GM23338 (cell line): ENCODE measurements at regions not wholly inside any gene's neighbourhood (a gene's known extent, or its start where the extent isn't known, plus 50 kb on each side); places are given as distances from the start of the nearest gene placed in this dataset.

ENCODE experiments used
- ATAC-seq: fragments of 200-7000 bp; cut with Tn5 transposase; 3 replicates; pipeline ENCODE4 v1.9.1; 2020
- DNase-seq: peaks from one replicate; pipeline ENCODE4 v3.0.0-alpha.2; 2015; ENCODE audit warnings: low spot score
- H2AFZ ChIP-seq: fragments of 200-600 bp; sonication (generic); 2 replicates; pipeline ENCODE4 v1.8.0; 2016; ENCODE audit warnings: antibody characterized with exemption, mild to moderate bottlenecking, moderate library complexity
- H3F3A ChIP-seq: fragments of 200-600 bp; sonication (generic); replicated peaks from 2 replicates; pipeline ENCODE4 v1.8.0; 2017; ENCODE audit warnings: antibody characterized with exemption, mixed run types, low read depth
- H3K27ac ChIP-seq: fragments of 200-600 bp; sonication (generic); 2 replicates; pipeline ENCODE4 v1.6.1; 2016; ENCODE audit warnings: low read depth
- H3K27me3 ChIP-seq: fragments of 200-600 bp; sonication (generic); 2 replicates; pipeline ENCODE4 v1.8.0; 2016; ENCODE audit warnings: mild to moderate bottlenecking, mixed run types, moderate library complexity; ENCODE audit not compliant: insufficient read depth
- H3K36me3 ChIP-seq: fragments of 200-600 bp; sonication (generic); 2 replicates; pipeline ENCODE4 v1.8.0; 2016; ENCODE audit warnings: mild to moderate bottlenecking; ENCODE audit not compliant: insufficient read depth
- H3K4me1 ChIP-seq: fragments of 200-600 bp; sonication (generic); 2 replicates; pipeline ENCODE4 v1.8.0; 2016; ENCODE audit warnings: mild to moderate bottlenecking, moderate library complexity; ENCODE audit not compliant: insufficient read depth
- H3K4me2 ChIP-seq: fragments of 200-600 bp; sonication (generic); 2 replicates; pipeline ENCODE4 v1.7.1; 2017; ENCODE audit warnings: mixed run types
- H3K4me3 ChIP-seq: fragments of 200-600 bp; sonication (generic); 2 replicates; pipeline ENCODE4 v1.6.1; 2016; ENCODE audit warnings: mixed run types
- H3K79me2 ChIP-seq: fragments of 200-600 bp; sonication (generic); replicated peaks from 2 replicates; pipeline ENCODE4 v1.8.0; 2017; ENCODE audit warnings: mild to moderate bottlenecking; ENCODE audit not compliant: insufficient read depth
- H3K9me2 ChIP-seq: fragments of 200-600 bp; sonication (generic); 2 replicates; pipeline ENCODE4 v1.8.0; 2017; ENCODE audit not compliant: insufficient read depth
- H4K20me1 ChIP-seq: fragments of 200-600 bp; sonication (generic); replicated peaks from 2 replicates; pipeline ENCODE4 v1.8.0; 2017; ENCODE audit warnings: mild to moderate bottlenecking; ENCODE audit not compliant: insufficient read depth
- H3K27ac Mint-ChIP-seq: 2 replicates; pipeline ENCODE4 v1.8.0; 2020; ENCODE audit warnings: inconsistent platforms, mild to moderate bottlenecking, moderate library complexity, mixed read lengths
- H3K27me3 Mint-ChIP-seq: 3 replicates; pipeline ENCODE4 v1.8.0; 2022; ENCODE audit warnings: low read depth, mild to moderate bottlenecking, moderate library complexity, mixed read lengths, inconsistent platforms; ENCODE audit not compliant: insufficient read depth, poor library complexity
- H3K36me3 Mint-ChIP-seq: 3 replicates; pipeline ENCODE4 v1.8.0; 2021; ENCODE audit warnings: low read depth, mild to moderate bottlenecking, inconsistent platforms, moderate library complexity, mixed read lengths
- H3K4me1 Mint-ChIP-seq: 3 replicates; pipeline ENCODE4 v1.8.0; 2020; ENCODE audit warnings: mild to moderate bottlenecking, inconsistent platforms, mixed read lengths
- H3K4me3 Mint-ChIP-seq: 3 replicates; pipeline ENCODE4 v1.8.0; 2021; ENCODE audit warnings: moderate library complexity, mild to moderate bottlenecking, inconsistent platforms, mixed read lengths
- H3K9me3 Mint-ChIP-seq: 3 replicates; pipeline ENCODE4 v1.8.0; 2020; ENCODE audit warnings: moderate library complexity, mild to moderate bottlenecking, inconsistent platforms, mixed read lengths
- CREB1 ChIP-seq: fragments of 250-450 bp; sonication (Bioruptor Pico); IDR thresholded peaks from 2 replicates; pipeline ENCODE4 v1.5.0; 2020; ENCODE audit warnings: low read depth, mild to moderate bottlenecking, moderate library complexity
- ETS1 ChIP-seq: IDR thresholded peaks from 2 replicates; pipeline ENCODE4 v1.6.1; 2016; ENCODE audit warnings: antibody characterized with exemption
- EZH2 ChIP-seq: fragments of 200-600 bp; sonication (generic); IDR thresholded peaks from one replicate; pipeline ENCODE4 v1.8.0; 2017; ENCODE audit warnings: antibody characterized with exemption, mild to moderate bottlenecking, low read depth; ENCODE audit not compliant: unreplicated experiment
- EZH2phosphoT487 ChIP-seq: fragments of 200-600 bp; sonication (generic); IDR thresholded peaks from one replicate; pipeline ENCODE4 v1.8.1; 2018; ENCODE audit warnings: antibody characterized with exemption; ENCODE audit not compliant: unreplicated experiment
- JUNB ChIP-seq: IDR thresholded peaks from one replicate; pipeline ENCODE4 v1.6.1; 2016; ENCODE audit warnings: antibody characterized with exemption; ENCODE audit not compliant: unreplicated experiment
- NANOG ChIP-seq: IDR thresholded peaks from 2 replicates; pipeline ENCODE4 v1.6.1; 2016; ENCODE audit warnings: antibody characterized with exemption, borderline replicate concordance
- POLR2AphosphoS5 ChIP-seq: IDR thresholded peaks from 2 replicates; pipeline ENCODE4 v1.6.1; 2016; ENCODE audit warnings: antibody characterized with exemption, low read depth
- STAT1 ChIP-seq: IDR thresholded peaks from one replicate; pipeline ENCODE4 v1.6.1; 2016; ENCODE audit warnings: antibody characterized with exemption; ENCODE audit not compliant: unreplicated experiment
- ZNF114 ChIP-seq: fragments of 250-450 bp; sonication (Bioruptor Pico); IDR thresholded peaks from 2 replicates; pipeline ENCODE4 v1.5.0; 2020; ENCODE audit warnings: mild to moderate bottlenecking, moderate library complexity
- ZNF331 ChIP-seq: fragments of 250-450 bp; sonication (Bioruptor Pico); IDR thresholded peaks from 2 replicates; pipeline ENCODE4 v1.5.0; 2020; ENCODE audit warnings: low read depth, mild to moderate bottlenecking, moderate library complexity
- TF ChIP-seq, protein P1 (sequence below): fragments of 250-450 bp; sonication (Bioruptor Pico); IDR thresholded peaks from 2 replicates; pipeline ENCODE4 v1.5.0; 2020; ENCODE audit warnings: mild to moderate bottlenecking, moderate library complexity
- TF ChIP-seq, protein P2 (sequence below), 2 experiments: fragments of 200-600 bp in 1 of 2; sonication (generic) in 1 of 2; conservative IDR thresholded peaks; 2 replicates each; pipeline versions ENCODE4 v1.5.1 to v1.6.1; 2016 to 2017; ENCODE audit warnings: antibody characterized with exemption in 2 of 2, low read depth in 2 of 2, mild to moderate bottlenecking in 2 of 2, moderate library complexity in 1 of 2
- TF ChIP-seq, protein P3 (sequence below): IDR thresholded peaks from one replicate; pipeline ENCODE4 v1.6.1; 2018; ENCODE audit warnings: antibody characterized with exemption; ENCODE audit not compliant: unreplicated experiment

DNA sequence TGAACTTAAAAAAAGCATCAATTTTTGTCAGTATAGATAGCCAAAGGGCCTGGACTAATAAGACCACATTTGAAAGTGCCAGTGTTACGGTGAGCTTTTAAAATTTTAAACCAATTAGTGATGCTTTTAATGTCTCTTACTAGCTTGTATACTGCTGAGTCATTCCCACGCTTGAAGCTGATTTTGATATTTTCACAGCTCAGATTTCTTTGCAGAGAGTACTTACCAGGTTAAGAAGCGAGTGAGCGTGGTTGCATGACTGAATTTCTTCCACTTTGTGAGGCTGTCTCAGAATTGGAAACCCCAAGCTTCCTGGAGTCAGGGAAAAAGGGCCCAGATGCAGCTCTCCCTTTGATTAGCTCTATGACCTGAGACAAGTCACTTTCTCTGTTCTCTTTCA, 74.5 kb upstream of the NBEA start:
- no peaks in the 10 kb centered on the region for H3K36me3 ChIP-seq
- H2AFZ ChIP-seq = peak overlapping the region; percentile 57; the same call in 1 of the 2 replicates
- H3F3A ChIP-seq = no peaks in the 10 kb centered on the region
- H3K9me3 Mint-ChIP-seq = no peaks in the 10 kb centered on the region
- no peaks in the 10 kb centered on the region for H3K79me2 ChIP-seq
- peaks cover 30% of the 10 kb centered on the region for H3K4me1 Mint-ChIP-seq
- H3K27ac Mint-ChIP-seq = peak overlapping the region; percentile 57; the same call in 1 of the 2 replicates
- DNase-seq = no peak
- H3K4me3 ChIP-seq = no peak overlapping the region
- H3K9me2 ChIP-seq = peaks cover 9% of the 10 kb centered on the region
- H4K20me1 ChIP-seq = no peaks in the 10 kb centered on the region
- no peak for ATAC-seq
- H3K27me3 ChIP-seq = no peaks in the 10 kb centered on the region
- TF ChIP-seq, protein P1, sequence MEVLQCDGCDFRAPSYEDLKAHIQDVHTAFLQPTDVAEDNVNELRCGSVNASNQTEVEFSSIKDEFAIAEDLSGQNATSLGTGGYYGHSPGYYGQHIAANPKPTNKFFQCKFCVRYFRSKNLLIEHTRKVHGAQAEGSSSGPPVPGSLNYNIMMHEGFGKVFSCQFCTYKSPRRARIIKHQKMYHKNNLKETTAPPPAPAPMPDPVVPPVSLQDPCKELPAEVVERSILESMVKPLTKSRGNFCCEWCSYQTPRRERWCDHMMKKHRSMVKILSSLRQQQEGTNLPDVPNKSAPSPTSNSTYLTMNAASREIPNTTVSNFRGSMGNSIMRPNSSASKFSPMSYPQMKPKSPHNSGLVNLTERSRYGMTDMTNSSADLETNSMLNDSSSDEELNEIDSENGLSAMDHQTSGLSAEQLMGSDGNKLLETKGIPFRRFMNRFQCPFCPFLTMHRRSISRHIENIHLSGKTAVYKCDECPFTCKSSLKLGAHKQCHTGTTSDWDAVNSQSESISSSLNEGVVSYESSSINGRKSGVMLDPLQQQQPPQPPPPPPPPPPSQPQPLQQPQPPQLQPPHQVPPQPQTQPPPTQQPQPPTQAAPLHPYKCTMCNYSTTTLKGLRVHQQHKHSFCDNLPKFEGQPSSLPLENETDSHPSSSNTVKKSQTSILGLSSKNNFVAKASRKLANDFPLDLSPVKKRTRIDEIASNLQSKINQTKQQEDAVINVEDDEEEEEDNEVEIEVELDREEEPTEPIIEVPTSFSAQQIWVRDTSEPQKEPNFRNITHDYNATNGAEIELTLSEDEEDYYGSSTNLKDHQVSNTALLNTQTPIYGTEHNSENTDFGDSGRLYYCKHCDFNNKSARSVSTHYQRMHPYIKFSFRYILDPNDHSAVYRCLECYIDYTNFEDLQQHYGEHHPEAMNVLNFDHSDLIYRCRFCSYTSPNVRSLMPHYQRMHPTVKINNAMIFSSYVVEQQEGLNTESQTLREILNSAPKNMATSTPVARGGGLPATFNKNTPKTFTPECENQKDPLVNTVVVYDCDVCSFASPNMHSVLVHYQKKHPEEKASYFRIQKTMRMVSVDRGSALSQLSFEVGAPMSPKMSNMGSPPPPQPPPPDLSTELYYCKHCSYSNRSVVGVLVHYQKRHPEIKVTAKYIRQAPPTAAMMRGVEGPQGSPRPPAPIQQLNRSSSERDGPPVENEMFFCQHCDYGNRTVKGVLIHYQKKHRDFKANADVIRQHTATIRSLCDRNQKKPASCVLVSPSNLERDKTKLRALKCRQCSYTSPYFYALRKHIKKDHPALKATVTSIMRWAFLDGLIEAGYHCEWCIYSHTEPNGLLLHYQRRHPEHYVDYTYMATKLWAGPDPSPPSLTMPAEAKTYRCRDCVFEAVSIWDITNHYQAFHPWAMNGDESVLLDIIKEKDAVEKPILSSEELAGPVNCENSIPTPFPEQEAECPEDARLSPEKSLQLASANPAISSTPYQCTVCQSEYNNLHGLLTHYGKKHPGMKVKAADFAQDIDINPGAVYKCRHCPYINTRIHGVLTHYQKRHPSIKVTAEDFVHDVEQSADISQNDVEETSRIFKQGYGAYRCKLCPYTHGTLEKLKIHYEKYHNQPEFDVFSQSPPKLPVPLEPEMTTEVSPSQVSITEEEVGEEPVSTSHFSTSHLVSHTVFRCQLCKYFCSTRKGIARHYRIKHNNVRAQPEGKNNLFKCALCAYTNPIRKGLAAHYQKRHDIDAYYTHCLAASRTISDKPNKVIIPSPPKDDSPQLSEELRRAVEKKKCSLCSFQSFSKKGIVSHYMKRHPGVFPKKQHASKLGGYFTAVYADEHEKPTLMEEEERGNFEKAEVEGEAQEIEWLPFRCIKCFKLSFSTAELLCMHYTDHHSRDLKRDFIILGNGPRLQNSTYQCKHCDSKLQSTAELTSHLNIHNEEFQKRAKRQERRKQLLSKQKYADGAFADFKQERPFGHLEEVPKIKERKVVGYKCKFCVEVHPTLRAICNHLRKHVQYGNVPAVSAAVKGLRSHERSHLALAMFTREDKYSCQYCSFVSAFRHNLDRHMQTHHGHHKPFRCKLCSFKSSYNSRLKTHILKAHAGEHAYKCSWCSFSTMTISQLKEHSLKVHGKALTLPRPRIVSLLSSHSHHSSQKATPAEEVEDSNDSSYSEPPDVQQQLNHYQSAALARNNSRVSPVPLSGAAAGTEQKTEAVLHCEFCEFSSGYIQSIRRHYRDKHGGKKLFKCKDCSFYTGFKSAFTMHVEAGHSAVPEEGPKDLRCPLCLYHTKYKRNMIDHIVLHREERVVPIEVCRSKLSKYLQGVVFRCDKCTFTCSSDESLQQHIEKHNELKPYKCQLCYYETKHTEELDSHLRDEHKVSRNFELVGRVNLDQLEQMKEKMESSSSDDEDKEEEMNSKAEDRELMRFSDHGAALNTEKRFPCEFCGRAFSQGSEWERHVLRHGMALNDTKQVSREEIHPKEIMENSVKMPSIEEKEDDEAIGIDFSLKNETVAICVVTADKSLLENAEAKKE = no peak
- TF ChIP-seq ETS1 (no peak), EZH2phosphoT487 (no peak), JUNB (no peak), ZNF114 (CRISPR knock-in tag) (no peak), NANOG (no peak), EZH2 (no peak), POLR2AphosphoS5 (no peak), CREB1 (CRISPR knock-in tag) (no peak), STAT1 (no peak), ZNF331 (no peak)
- TF ChIP-seq, protein P2, sequence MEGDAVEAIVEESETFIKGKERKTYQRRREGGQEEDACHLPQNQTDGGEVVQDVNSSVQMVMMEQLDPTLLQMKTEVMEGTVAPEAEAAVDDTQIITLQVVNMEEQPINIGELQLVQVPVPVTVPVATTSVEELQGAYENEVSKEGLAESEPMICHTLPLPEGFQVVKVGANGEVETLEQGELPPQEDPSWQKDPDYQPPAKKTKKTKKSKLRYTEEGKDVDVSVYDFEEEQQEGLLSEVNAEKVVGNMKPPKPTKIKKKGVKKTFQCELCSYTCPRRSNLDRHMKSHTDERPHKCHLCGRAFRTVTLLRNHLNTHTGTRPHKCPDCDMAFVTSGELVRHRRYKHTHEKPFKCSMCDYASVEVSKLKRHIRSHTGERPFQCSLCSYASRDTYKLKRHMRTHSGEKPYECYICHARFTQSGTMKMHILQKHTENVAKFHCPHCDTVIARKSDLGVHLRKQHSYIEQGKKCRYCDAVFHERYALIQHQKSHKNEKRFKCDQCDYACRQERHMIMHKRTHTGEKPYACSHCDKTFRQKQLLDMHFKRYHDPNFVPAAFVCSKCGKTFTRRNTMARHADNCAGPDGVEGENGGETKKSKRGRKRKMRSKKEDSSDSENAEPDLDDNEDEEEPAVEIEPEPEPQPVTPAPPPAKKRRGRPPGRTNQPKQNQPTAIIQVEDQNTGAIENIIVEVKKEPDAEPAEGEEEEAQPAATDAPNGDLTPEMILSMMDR (conservative IDR thresholded peaks at IDR 0.05; ENCODE audit: low read depth in 2 of 2) = no peak
- TF ChIP-seq, protein P3, sequence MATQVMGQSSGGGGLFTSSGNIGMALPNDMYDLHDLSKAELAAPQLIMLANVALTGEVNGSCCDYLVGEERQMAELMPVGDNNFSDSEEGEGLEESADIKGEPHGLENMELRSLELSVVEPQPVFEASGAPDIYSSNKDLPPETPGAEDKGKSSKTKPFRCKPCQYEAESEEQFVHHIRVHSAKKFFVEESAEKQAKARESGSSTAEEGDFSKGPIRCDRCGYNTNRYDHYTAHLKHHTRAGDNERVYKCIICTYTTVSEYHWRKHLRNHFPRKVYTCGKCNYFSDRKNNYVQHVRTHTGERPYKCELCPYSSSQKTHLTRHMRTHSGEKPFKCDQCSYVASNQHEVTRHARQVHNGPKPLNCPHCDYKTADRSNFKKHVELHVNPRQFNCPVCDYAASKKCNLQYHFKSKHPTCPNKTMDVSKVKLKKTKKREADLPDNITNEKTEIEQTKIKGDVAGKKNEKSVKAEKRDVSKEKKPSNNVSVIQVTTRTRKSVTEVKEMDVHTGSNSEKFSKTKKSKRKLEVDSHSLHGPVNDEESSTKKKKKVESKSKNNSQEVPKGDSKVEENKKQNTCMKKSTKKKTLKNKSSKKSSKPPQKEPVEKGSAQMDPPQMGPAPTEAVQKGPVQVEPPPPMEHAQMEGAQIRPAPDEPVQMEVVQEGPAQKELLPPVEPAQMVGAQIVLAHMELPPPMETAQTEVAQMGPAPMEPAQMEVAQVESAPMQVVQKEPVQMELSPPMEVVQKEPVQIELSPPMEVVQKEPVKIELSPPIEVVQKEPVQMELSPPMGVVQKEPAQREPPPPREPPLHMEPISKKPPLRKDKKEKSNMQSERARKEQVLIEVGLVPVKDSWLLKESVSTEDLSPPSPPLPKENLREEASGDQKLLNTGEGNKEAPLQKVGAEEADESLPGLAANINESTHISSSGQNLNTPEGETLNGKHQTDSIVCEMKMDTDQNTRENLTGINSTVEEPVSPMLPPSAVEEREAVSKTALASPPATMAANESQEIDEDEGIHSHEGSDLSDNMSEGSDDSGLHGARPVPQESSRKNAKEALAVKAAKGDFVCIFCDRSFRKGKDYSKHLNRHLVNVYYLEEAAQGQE = no peak
- H3K27me3 Mint-ChIP-seq = peaks cover 4% of the 10 kb centered on the region
- peaks cover 30% of the 10 kb centered on the region; the same call in 1 of the 2 replicates for H3K4me1 ChIP-seq
- no peak overlapping the region for H3K27ac ChIP-seq
- no peaks in the 10 kb centered on the region for H3K36me3 Mint-ChIP-seq
- no peak overlapping the region; the same call in 1 of the 2 replicates for H3K4me2 ChIP-seq
- no peak overlapping the region for H3K4me3 Mint-ChIP-seq
